ENCODE measurements at regions not wholly inside any gene's neighbourhood (a gene's known extent, or its start where the extent isn't known, plus 50 kb on each side); places are given as distances from the start of the nearest gene placed in this dataset.

DNA sequence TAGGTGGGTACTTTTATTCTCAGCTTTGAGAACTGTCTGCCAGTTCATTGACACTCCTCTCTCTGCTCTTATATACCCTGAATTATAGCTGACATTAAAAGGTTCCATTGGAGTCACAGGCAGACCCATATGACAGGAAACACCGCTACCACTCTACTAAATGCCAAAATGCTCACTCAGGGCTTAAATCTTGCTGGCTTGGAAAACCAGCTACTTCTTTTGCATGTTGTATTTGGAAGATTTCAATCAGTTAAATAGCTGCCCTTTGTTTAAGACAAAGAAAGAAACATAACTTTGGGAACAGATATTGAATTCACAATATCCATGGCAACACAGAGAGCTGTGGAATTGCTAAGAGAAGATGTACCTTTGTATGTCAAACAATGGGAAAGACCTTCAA, 876.5 kb downstream of the USP25 start:
- no peak for TF ChIP-seq POLR2A (IDR thresholded peaks at IDR 0.05)
- TF ChIP-seq, protein P1, sequence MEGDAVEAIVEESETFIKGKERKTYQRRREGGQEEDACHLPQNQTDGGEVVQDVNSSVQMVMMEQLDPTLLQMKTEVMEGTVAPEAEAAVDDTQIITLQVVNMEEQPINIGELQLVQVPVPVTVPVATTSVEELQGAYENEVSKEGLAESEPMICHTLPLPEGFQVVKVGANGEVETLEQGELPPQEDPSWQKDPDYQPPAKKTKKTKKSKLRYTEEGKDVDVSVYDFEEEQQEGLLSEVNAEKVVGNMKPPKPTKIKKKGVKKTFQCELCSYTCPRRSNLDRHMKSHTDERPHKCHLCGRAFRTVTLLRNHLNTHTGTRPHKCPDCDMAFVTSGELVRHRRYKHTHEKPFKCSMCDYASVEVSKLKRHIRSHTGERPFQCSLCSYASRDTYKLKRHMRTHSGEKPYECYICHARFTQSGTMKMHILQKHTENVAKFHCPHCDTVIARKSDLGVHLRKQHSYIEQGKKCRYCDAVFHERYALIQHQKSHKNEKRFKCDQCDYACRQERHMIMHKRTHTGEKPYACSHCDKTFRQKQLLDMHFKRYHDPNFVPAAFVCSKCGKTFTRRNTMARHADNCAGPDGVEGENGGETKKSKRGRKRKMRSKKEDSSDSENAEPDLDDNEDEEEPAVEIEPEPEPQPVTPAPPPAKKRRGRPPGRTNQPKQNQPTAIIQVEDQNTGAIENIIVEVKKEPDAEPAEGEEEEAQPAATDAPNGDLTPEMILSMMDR (IDR thresholded peaks at IDR 0.05): no peak

Measured in heart left ventricle (tissue), 13 donors.